Skeletal muscle cell (primary cell): ENCODE measurements at regions not wholly inside any gene's neighbourhood (a gene's known extent, or its start where the extent isn't known, plus 50 kb on each side); places are given as distances from the start of the nearest gene placed in this dataset.
A peak's percentile ranks its signal among the peaks of the same experiment; 100 is the strongest.

ENCODE experiments used
- DNase-seq: peaks from one replicate; pipeline ENCODE4 v3.0.0-alpha.2; 2010; ENCODE audit warnings: low read depth
- H3K4me3 ChIP-seq: 2 replicates; pipeline ENCODE4 v1.5.1; 2011; ENCODE audit warnings: low read depth, mild to moderate bottlenecking, control low read depth, low read length, moderate library complexity

GRCh38 chrX:120021927-120022326 lies 55.6 kb downstream of the RHOXF2B start:
- H3K4me3 ChIP-seq = no peak overlapping the region
- DNase-seq = no peak

- DNase-seq = no peak
- H3K4me3 ChIP-seq = no peak overlapping the region
These were observed 57.2 kb downstream of the RHOXF2B start for GRCh38 chrX:120020305-120020704.

GRCh38 chrX:120016068-120016441 lies 61.4 kb downstream of the RHOXF2B start:
- no peak overlapping the region for H3K4me3 ChIP-seq

GRCh38 chrX:120015145-120016067 lies 62.1 kb downstream of the RHOXF2B start:
- peak overlapping the region; percentile 15 for H3K4me3 ChIP-seq
- DNase-seq = no peak

More at GRCh38 chrX:120016068-120016441, 61.4 kb downstream of the RHOXF2B start:
- DNase-seq = no peak

GRCh38 chrX:120014354-120015130 lies 62.9 kb downstream of the RHOXF2B start:
- no peak overlapping the region for H3K4me3 ChIP-seq
- no peak for DNase-seq

GRCh38 chrX:120001787-120002186 lies 58.2 kb upstream of the NKAP start:
- no peak overlapping the region for H3K4me3 ChIP-seq
- no peak for DNase-seq

- no peak overlapping the region for H3K4me3 ChIP-seq
- DNase-seq = no peak
These were observed 57.1 kb upstream of the NKAP start for GRCh38 chrX:120000490-120001246.

- no peak overlapping the region for H3K4me3 ChIP-seq
- no peak for DNase-seq
These were observed 55.6 kb upstream of the NKAP start for GRCh38 chrX:119999087-119999634.

- no peak overlapping the region for H3K4me3 ChIP-seq
- no peak for DNase-seq
These were observed 54.0 kb upstream of the NKAP start for GRCh38 chrX:119997570-119997969.

- H3K4me3 ChIP-seq = no peak overlapping the region
- no peak for DNase-seq
These were observed 53.3 kb upstream of the NKAP start for GRCh38 chrX:119996600-119997524.

- no peak overlapping the region for H3K4me3 ChIP-seq
- DNase-seq = no peak
These were observed 52.5 kb upstream of the NKAP start for GRCh38 chrX:119996069-119996468.
